IMR-90 (cell line): ENCODE measurements at regions not wholly inside any gene's neighbourhood (a gene's known extent, or its start where the extent isn't known, plus 50 kb on each side); places are given as distances from the start of the nearest gene placed in this dataset.
"Not testable (repeated sequence)": the region's sequence is repeated elsewhere in the genome, so short reads cannot be mapped to it uniquely, and the experiment has no call there.

Experiments used
- ATAC-seq: fragments of 200-7000 bp; cut with Tn5 transposase; 2 replicates; pipeline ENCODE4 v1.9.1; 2020; ENCODE audit warnings: low read depth, mild to moderate bottlenecking, moderate library complexity
- BruUV-seq: library from RNA; stranded (reverse); fragments of 400-500 nt; replicated peaks from 2 replicates; lab custom pipeline; 2021; lab: Mats Ljungman, UMichigan
- CTCF ChIA-PET: fragments of 300-600 bp; formaldehyde crosslinking; extraction: SDS; loops from one replicate; lab custom pipeline; 2021; ENCODE audit warnings: antibody characterized with exemption; lab: Yijun Ruan, JAX
- POLR2A ChIA-PET: fragments of 300-600 bp; sonication (Branson Sonifier 250); formaldehyde crosslinking; loops from one replicate; lab custom pipeline; 2022; ENCODE audit warnings: antibody characterized with exemption; ENCODE audit not compliant: unreplicated experiment; lab: Charles Lee
- DNase-seq: peaks from one replicate; pipeline ENCODE4 v3.0.0; 2013
- H2AFZ ChIP-seq: replicated peaks from 2 replicates; pipeline ENCODE3; 2013; ENCODE audit warnings: low read length, mild to moderate bottlenecking; ENCODE audit not compliant: poor library complexity
- H2AK5ac ChIP-seq: 2 replicates; pipeline ENCODE4 v1.6.1; 2013; ENCODE audit warnings: low read depth, low read length, inconsistent platforms
- H2AK9ac ChIP-seq: replicated peaks from 2 replicates; pipeline ENCODE3; 2013; ENCODE audit warnings: mild to moderate bottlenecking, low read depth, low read length, moderate library complexity; ENCODE audit not compliant: poor library complexity
- H2BK120ac ChIP-seq: 2 replicates; pipeline ENCODE4 v1.6.1; 2013; ENCODE audit warnings: low read depth, low read length, inconsistent platforms
- H2BK15ac ChIP-seq: 3 replicates; pipeline ENCODE4 v1.6.1; 2013; ENCODE audit warnings: low read depth, low read length, inconsistent platforms
- H2BK20ac ChIP-seq: 2 replicates; pipeline ENCODE4 v1.6.1; 2013; ENCODE audit warnings: low read depth, mild to moderate bottlenecking, inconsistent platforms, low read length, moderate library complexity
- H2BK5ac ChIP-seq: 2 replicates; pipeline ENCODE4 v1.6.1; 2013; ENCODE audit warnings: mild to moderate bottlenecking, low read depth, low read length, inconsistent platforms; ENCODE audit not compliant: poor library complexity, severe bottlenecking
- H3K14ac ChIP-seq: replicated peaks from 2 replicates; pipeline ENCODE4 v1.6.1; 2013; ENCODE audit warnings: low read depth, low read length, inconsistent platforms
- H3K18ac ChIP-seq: 2 replicates; pipeline ENCODE4 v1.6.1; 2013; ENCODE audit warnings: low read depth, low read length, control low read depth
- H3K23ac ChIP-seq: 2 replicates; pipeline ENCODE4 v1.6.1; 2013; ENCODE audit warnings: low read depth, low read length, inconsistent platforms
- H3K27ac ChIP-seq: 2 replicates; pipeline ENCODE4 v1.5.1; 2013; ENCODE audit warnings: mild to moderate bottlenecking, control low read depth, low read length; ENCODE audit not compliant: insufficient read depth
- H3K27me3 ChIP-seq: 2 replicates; pipeline ENCODE4 v1.6.1; 2013; ENCODE audit warnings: low read length; ENCODE audit not compliant: control insufficient read depth, insufficient read depth
- H3K36me3 ChIP-seq: 2 replicates; pipeline ENCODE4 v1.6.1; 2013; ENCODE audit warnings: low read length, mixed read lengths; ENCODE audit not compliant: control insufficient read depth, insufficient read depth
- H3K4ac ChIP-seq: 2 replicates; pipeline ENCODE4 v1.6.1; 2013; ENCODE audit warnings: low read depth, low read length, inconsistent platforms
- H3K4me1 ChIP-seq: 2 replicates; pipeline ENCODE4 v1.6.1; 2013; ENCODE audit warnings: low read length, mixed read lengths; ENCODE audit not compliant: control insufficient read depth, insufficient read depth
- H3K4me2 ChIP-seq: 2 replicates; pipeline ENCODE4 v1.6.1; 2013; ENCODE audit warnings: low read depth, mild to moderate bottlenecking, control low read depth, low read length, moderate library complexity
- H3K4me3 ChIP-seq: 2 replicates; pipeline ENCODE4 v1.5.1; 2013; ENCODE audit warnings: low read depth, mild to moderate bottlenecking, control low read depth, low read length, moderate library complexity; ENCODE audit not compliant: insufficient read depth
- H3K56ac ChIP-seq: 2 replicates; pipeline ENCODE4 v1.6.1; 2013; ENCODE audit warnings: low read length, inconsistent platforms; ENCODE audit not compliant: insufficient read depth; ENCODE audit errors: extremely low read depth
- H3K79me1 ChIP-seq, 2 experiments: 2 replicates each; pipeline ENCODE4 v1.6.1; 2013; ENCODE audit warnings: low read length in 2 of 2, inconsistent platforms in 1 of 2, low read depth in 1 of 2
- H3K9ac ChIP-seq: 2 replicates; pipeline ENCODE4 v1.6.1; 2013; ENCODE audit warnings: low read depth, low read length, control low read depth
- H3K9me1 ChIP-seq: 2 replicates; pipeline ENCODE4 v1.6.1; 2013; ENCODE audit warnings: low read length, inconsistent platforms; ENCODE audit not compliant: insufficient read depth
- H3K9me3 ChIP-seq: 2 replicates; pipeline ENCODE4 v1.6.1; 2013; ENCODE audit warnings: low read length; ENCODE audit not compliant: control insufficient read depth, insufficient read depth
- H4K20me1 ChIP-seq: 2 replicates; pipeline ENCODE4 v1.6.1; 2013; ENCODE audit warnings: low read length, inconsistent platforms; ENCODE audit not compliant: insufficient read depth
- H4K5ac ChIP-seq: 2 replicates; pipeline ENCODE4 v1.6.1; 2013; ENCODE audit warnings: mild to moderate bottlenecking, low read depth, low read length, control low read depth
- H4K8ac ChIP-seq, 2 experiments: 2 replicates each; pipeline ENCODE4 v1.6.1; 2013; ENCODE audit warnings: low read depth in 2 of 2, low read length in 2 of 2, control low read depth in 1 of 2, inconsistent platforms in 1 of 2
- H4K91ac ChIP-seq: 2 replicates; pipeline ENCODE4 v1.6.1; 2013; ENCODE audit warnings: low read depth, low read length, inconsistent platforms; ENCODE audit not compliant: insufficient read depth
- WGBS, 2 experiments: methylation state at CpG; one replicate each; pipeline versions ENCODE4 v1.1.5 to v1.1.7; 2013; ENCODE audit warnings: missing lambda C conversion rate in 2 of 2; ENCODE audit not compliant: insufficient read length in 1 of 2; ENCODE audit errors: extremely low coverage in 2 of 2; 5-methylcytosine and 5-hydroxymethylcytosine counted together
- dilution Hi-C: fragments of 300-500 bp; cut with HindIII; formaldehyde crosslinking; loops from one replicate; pipeline ENCODE4 v1.14.3; 2018; ENCODE audit warnings: low sequenced_read_pairs; ENCODE audit not compliant: unreplicated experiment
- in situ Hi-C: fragments of 300-500 bp; cut with MboI; formaldehyde crosslinking; loops from 3 replicates; pipeline ENCODE4 v1.14.3; 2019; ENCODE audit warnings: low sequenced_read_pairs, inconsistent platforms, mixed read lengths
- intact Hi-C: fragments of 100-400 bp; cut with micrococcal nuclease; formaldehyde crosslinking; loops from 2 replicates; pipeline ENCODE4 v1.10.0; 2022

GRCh38 chr9:90506402-90506801 lies 136.2 kb downstream of the DIRAS2 start:
- H3K56ac ChIP-seq, H2AK9ac ChIP-seq, DNase-seq, H3K9ac ChIP-seq, POLR2A ChIA-PET, H3K36me3 ChIP-seq, H4K5ac ChIP-seq, H3K79me1 ChIP-seq, H2AK5ac ChIP-seq, dilution Hi-C loops, H3K27ac ChIP-seq, H4K91ac ChIP-seq, H3K9me1 ChIP-seq, H3K14ac ChIP-seq, H2BK120ac ChIP-seq, H3K4me2 ChIP-seq, H4K8ac ChIP-seq, BruUV-seq, intact Hi-C loops, H3K23ac ChIP-seq, H3K4ac ChIP-seq, H3K27me3 ChIP-seq, CTCF ChIA-PET, H2BK20ac ChIP-seq, H2BK15ac ChIP-seq, H3K18ac ChIP-seq, H3K4me3 ChIP-seq, H3K4me1 ChIP-seq, in situ Hi-C loops, ATAC-seq, H3K9me3 ChIP-seq, H2BK5ac ChIP-seq, H4K20me1 ChIP-seq, H2AFZ ChIP-seq: not testable (repeated sequence)
- no CpG with 5 or more reads among the region's 4 CpGs for WGBS, 2 experiments
